Anterior cingulate cortex (tissue), 58 donors: ENCODE measurements at regions not wholly inside any gene's neighbourhood (a gene's known extent, or its start where the extent isn't known, plus 50 kb on each side); places are given as distances from the start of the nearest gene placed in this dataset.
A peak's percentile ranks its signal among the peaks of the same experiment; 100 is the strongest.
"Not testable (repeated sequence)": the region's sequence is repeated elsewhere in the genome, so short reads cannot be mapped to it uniquely, and the experiment has no call there.

Experiments
- DNase-seq, 58 donors: peaks; one replicate each; lab custom pipeline; 2025; lab: John Stamatoyannopoulos, UW

- no peak for DNase-seq
Observed at GRCh38 chr3:181610083-181610972, 101.4 kb upstream of the SOX2 start.

DNA sequence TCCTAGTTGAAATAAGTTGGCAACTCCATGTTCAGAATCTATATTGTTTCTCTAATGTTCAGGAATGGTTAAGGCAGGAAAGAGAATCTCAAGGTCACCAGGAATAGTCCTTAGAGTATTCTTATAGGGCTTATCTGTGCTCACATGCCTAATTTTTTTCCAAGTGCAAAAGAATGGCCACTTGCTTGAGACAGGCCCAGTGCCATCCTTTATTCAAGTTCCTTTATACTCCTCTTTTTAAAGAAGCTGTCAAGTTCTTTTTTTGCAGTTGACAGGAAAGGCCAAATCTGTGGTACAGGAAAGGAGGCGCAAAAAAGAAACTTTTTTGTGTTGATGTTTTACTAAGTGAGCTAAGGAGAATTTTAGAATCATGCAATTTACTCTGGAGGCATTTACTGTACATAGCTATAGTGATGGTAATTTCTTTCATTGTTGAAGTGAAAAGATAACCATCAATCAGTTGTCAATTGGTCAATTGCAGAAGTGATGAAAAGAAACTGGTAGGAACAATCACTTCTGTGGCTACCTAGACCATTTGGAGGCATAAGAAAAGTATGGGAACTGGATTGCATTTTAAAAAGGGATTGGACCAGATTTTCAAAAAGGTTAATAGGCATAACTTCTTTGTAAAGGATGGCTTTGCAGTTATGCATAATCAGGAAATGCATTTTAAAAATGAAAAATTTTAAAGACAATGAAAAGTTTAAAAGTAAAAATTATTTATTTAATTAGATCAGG lies 102.5 kb upstream of the SOX2 start:
- no peak for DNase-seq

DNA sequence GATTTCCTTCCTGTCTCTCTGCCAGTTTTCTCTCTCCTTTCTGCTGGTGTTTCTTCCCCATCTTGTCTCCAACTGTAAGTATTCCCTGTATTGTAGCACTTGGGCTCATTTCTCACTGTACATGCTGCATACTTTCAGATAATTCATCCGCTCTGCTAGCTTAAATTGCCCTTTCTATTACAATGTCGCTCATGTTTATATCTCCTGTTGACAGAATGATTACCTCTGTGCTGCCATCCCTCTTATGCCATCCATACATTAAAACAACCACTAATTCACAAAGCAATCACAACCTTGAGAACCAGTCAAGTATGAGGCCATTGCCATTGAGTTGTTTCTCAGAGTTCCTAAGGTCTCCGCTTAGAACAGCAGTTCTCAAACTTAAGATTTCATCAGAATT lies 107.5 kb upstream of the SOX2 start:
- DNase-seq, result no peak

- DNase-seq, result no peak
Observed at GRCh38 chr3:181596126-181596525, 115.6 kb upstream of the SOX2 start.

GRCh38 chr3:181590939-181591338 lies 120.8 kb upstream of the SOX2 start:
- not testable (repeated sequence) for DNase-seq

DNA sequence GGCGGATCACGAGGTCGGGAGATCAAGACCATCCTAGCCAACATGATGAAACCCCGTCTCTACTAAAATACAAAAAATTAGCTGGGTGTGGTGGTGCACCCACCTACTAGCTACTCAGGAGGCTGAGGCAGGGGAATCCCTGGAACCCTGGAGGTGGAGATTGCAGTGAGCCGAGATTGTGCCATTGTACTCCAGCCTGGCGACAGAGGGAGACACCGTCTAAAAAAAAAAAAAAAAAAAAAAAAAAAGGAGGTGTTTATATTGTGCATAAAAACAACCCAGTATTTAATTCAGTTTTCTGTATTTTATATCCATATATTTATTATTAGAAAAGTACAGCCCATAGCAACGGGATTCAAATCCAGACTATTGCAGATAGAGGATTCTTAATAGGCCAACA lies 129.1 kb upstream of the SOX2 start:
- no peak for DNase-seq

DNA sequence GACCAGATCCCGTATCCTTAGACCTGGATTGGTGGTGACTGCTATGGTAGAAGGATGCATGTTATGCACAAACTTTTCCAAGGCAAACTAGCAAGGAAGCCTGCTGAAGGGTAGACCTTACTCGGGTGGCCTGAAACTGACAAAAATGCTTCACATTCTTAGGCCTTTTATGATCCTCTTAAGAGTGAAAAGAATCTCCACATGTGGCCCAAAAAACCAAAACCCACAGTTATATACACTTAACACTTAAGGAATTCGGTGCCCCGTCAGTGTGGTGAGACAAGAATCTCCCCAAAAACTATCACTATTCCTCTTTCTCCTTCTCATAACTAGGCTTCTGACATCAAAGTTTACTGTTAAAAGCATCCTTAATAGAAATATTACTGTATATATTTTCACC lies 130.1 kb upstream of the SOX2 start:
- DNase-seq, result no peak

DNA sequence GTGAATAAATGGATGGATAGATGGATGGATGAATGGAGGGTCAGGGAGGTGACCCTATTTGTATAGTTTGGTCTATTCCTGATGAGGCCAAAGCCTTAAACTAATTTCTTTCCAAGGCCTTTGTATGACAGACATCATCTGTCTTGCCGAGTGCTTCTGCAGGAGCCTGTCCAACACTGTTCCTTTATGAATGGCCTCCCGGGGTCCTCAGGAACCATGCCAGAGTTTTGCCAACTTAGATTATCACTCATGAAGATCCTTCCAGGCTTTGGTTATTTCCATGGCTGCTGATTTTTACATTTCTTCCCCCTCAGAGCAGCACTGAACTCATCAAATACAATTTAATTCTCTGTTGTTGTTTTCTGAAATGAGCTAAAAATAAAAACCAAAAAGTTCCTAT lies 133.0 kb upstream of the SOX2 start:
- no peak for DNase-seq

- DNase-seq, result no peak
Observed at GRCh38 chr3:181572432-181572831, 139.3 kb upstream of the SOX2 start.

DNA sequence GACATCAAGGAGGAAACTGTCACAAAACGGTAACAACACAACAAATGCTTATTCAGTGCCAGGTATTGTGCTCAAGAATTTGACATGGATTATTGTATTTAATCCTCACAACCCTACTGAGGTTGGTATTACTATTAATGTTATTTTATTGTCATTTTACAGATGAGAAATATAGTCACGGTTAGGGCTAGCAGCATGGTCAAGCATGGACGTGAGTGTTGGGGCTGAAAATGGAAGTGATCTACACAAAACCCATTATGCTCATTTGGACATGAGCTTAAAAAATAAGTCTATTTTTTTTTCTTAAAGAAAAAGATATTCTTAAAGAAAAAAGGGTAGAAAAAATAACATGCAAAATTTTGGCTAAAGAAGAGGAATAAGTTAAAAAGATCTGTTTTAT lies 141.3 kb upstream of the SOX2 start:
- DNase-seq, result no peak

- DNase-seq, result no peak
Observed at GRCh38 chr3:181569356-181569940, 142.3 kb upstream of the SOX2 start.

- DNase-seq, result no peak
Observed at GRCh38 chr3:181568693-181569092, 143.0 kb upstream of the SOX2 start.

DNA sequence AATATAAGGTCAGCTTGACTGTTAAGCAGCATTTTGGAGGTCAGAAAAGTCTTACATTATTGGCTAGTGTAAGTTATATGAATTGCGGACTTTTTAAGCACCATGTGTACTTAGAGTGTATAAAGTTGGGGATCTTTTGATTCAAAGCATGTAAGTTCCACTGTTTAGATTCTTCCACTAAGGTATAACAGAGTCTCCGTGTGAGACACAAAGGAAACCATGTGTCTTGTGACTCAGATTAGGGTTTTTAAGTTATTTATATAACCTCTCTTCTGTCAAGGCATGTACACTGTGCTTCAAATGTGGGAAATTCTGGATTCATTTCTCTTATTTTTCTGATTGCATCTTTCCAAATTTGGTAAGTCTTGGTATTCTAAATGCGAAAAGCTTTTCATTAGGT lies 143.5 kb upstream of the SOX2 start:
- DNase-seq, result no peak

DNA sequence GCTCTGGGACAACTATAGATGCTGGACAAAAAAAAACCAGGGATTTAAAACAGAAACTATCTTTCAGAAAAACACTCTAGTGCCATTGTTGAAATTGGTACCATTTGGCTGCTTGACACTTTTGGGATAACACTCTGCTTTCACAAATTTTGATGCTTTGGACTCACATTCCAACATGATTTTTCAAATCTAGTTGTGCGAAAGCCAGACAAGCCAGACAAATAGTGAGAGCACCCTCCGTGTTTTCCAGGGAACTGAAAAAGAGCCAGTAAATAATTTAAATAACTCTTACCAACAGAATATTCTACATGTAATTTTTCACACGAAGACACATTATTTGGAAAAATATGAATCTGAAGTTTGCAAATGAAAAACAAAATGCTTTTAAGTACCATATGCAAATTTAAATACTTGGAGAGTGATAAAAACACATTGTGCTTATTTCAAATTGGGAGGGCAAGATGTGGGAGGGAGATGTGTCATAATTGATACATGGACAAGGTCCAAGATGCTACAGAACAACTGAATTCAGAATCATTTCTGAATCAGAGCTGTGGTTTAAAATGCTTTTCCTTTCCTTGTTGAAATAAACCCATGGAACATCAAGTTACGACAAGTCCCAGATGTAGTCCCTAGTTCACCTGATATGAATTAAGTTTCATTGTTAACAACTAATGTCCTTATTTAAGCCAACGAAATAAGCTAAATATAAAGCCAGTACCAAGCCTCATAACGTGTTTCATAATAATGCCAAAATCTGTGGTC lies 144.2 kb upstream of the SOX2 start:
- peak in 1 of 58 donors; percentile 10 for DNase-seq

GRCh38 chr3:181565416-181565815 lies 146.3 kb upstream of the SOX2 start:
- peak in 4 of 58 donors; percentile 27 to 43 (median 30) for DNase-seq

DNA sequence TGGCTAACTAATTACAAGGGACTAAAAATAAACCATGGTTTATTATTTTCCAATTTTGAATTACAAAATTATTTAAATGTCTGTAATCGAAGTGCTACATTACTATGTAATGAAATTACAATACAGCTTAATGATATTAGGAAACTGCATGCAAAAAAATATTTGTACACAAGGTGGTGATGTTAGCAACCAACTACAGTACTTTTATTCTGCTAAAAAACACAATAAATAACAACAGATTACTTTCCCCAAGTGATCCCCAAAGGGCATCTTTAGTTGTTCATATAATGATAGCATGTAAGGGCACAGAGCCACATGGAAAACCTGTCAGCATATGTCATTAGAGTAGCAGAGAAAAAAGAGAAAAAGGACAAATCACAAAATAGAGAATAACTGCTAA lies 147.5 kb upstream of the SOX2 start:
- no peak for DNase-seq

DNA sequence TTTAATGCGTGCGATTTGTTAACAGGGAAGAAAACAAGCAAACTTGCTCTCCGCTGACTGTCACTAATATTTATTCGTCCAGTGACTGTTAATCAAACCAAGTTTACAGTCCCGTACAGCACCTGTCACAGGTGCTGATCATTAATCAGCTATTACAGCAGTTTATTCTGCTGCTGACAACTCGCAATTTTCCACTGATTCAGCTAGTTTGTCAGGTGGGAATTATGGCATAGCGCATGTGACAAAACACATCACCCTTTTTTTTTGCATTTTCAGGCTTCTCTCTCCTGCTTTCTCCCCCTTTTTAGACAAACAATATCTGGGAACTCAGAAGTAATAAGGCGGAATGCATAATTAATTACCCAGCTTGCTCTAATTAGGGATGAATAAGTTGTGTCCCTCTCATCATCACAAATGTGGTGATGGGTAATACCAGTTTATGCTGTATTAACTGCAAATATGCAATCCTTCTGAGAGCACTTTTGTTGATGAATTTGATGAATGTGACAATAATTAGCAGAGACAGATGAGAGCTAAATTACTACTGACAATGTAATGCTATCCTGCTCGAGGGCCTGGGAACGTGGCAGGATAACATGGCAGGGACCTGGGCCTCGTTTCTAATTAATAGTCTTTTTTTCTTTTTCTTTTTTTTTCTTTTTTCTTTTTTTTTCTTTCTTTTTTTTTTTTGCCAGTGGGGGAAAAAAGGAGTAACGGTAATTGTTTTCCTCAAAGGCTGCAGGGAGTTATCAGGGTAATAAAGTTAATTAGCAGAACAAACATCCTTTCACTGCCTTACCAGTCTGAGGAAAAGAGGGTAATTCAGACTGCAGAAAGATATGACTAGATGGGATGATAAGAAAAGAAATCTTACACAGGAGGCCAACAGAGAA lies 150.3 kb upstream of the SOX2 start:
- peak in 1 of 58 donors; percentile 17 for DNase-seq

GRCh38 chr3:181558870-181559269 lies 152.9 kb upstream of the SOX2 start:
- no peak for DNase-seq

- DNase-seq, result peak in 45 of 58 donors; percentile 4 to 85 (median 48)
Observed at GRCh38 chr3:181555681-181556080, 156.0 kb upstream of the SOX2 start.
